Natural killer cell (primary cell): ENCODE measurements at regions not wholly inside any gene's neighbourhood (a gene's known extent, or its start where the extent isn't known, plus 50 kb on each side); places are given as distances from the start of the nearest gene placed in this dataset.

Experiments
- ATAC-seq, 3 donors: fragments of 150-1000 bp in 2 of 3; fragments of 200-7000 bp in 1 of 3; cut with Tn5 transposase; 1 replicate in 1 of 3; 2 replicates in 2 of 3; pipeline ENCODE4 v1.10.0; 2021; ENCODE audit warnings: mild to moderate bottlenecking in 2 of 3, moderate library complexity in 2 of 3
- DNase-seq, 2 donors: peaks; one replicate each; pipeline versions ENCODE4 v3.0.0 to v3.0.0-alpha.2; 2013 to 2021; ENCODE audit warnings: mixed read lengths in 1 of 2
- H3K27ac ChIP-seq: one replicate; pipeline ENCODE4 v1.5.1; 2013; ENCODE audit warnings: mild to moderate bottlenecking, low read length
- H3K27me3 ChIP-seq: one replicate; pipeline ENCODE4 v1.6.1; 2013; ENCODE audit warnings: low read length; ENCODE audit not compliant: control insufficient read depth, insufficient read depth
- H3K36me3 ChIP-seq: one replicate; pipeline ENCODE4 v1.6.1; 2013; ENCODE audit warnings: low read length; ENCODE audit not compliant: control insufficient read depth, insufficient read depth
- H3K4me1 ChIP-seq: one replicate; pipeline ENCODE4 v1.6.1; 2013; ENCODE audit warnings: low read length; ENCODE audit not compliant: control insufficient read depth, insufficient read depth
- H3K4me3 ChIP-seq: one replicate; pipeline ENCODE4 v1.5.1; 2013; ENCODE audit warnings: low read length
- H3K9me3 ChIP-seq: one replicate; pipeline ENCODE4 v1.6.1; 2013; ENCODE audit warnings: low read length; ENCODE audit not compliant: control insufficient read depth, insufficient read depth
- H3K27ac Mint-ChIP-seq, 2 donors: one replicate each; pipeline ENCODE4 v1.8.0; 2022; ENCODE audit warnings: mild to moderate bottlenecking in 2 of 2, mixed read lengths in 2 of 2, moderate library complexity in 1 of 2
- H3K27me3 Mint-ChIP-seq, 2 donors: one replicate each; pipeline ENCODE4 v1.8.0; 2022; ENCODE audit warnings: low read depth in 2 of 2, mixed read lengths in 2 of 2
- H3K36me3 Mint-ChIP-seq: one replicate; pipeline ENCODE4 v1.8.0; 2022; ENCODE audit warnings: mixed read lengths
- H3K4me1 Mint-ChIP-seq, 2 donors: one replicate each; pipeline ENCODE4 v1.8.0; 2022; ENCODE audit warnings: mixed read lengths in 2 of 2
- H3K4me3 Mint-ChIP-seq: one replicate; pipeline ENCODE4 v1.8.0; 2022; ENCODE audit warnings: mild to moderate bottlenecking, moderate library complexity, mixed read lengths
- H3K9me3 Mint-ChIP-seq, 2 donors: one replicate each; pipeline ENCODE4 v1.8.0; 2022; ENCODE audit warnings: mixed read lengths in 2 of 2
- WGBS: methylation state at CpG from one replicate; pipeline ENCODE4 v1.1.7; 2013; ENCODE audit warnings: missing lambda C conversion rate; ENCODE audit not compliant: insufficient coverage; 5-methylcytosine and 5-hydroxymethylcytosine counted together
- intact Hi-C: fragments of 100-400 bp; cut with micrococcal nuclease; formaldehyde crosslinking; loops from one replicate; pipeline ENCODE4 v1.14.2; 2022
- TF ChIP-seq, protein P1 (sequence below): fragments of 200-600 bp; IDR thresholded peaks from one replicate; pipeline ENCODE4 v1.8.0; 2022; ENCODE audit warnings: antibody characterized with exemption

DNA sequence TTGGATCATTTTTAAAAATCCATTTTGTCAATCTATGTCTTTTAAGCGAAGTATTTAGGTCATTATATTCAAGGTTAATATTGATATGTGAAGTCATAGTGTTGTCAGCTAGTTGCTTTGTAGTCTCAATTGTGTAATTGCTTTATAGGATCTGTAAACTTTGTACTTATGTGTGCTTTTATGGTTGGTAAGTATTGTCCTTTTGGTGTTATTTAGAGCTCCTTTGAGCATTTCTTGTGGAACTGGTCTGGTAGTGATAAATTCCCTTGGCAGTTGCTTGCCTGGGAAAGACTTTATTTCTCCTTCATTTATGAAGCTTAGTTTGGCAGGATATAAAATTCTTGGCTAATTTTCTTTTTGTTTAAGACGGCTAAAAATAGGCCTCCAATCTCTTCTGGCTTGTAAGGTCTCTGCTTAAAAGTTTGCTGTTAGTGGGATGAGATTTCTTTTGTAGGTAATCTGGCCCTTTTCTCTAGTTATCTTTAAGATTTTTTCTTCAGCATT is 368.8 kb downstream of the SPRY2 start:
- ATAC-seq = no peak
- TF ChIP-seq, protein P1, sequence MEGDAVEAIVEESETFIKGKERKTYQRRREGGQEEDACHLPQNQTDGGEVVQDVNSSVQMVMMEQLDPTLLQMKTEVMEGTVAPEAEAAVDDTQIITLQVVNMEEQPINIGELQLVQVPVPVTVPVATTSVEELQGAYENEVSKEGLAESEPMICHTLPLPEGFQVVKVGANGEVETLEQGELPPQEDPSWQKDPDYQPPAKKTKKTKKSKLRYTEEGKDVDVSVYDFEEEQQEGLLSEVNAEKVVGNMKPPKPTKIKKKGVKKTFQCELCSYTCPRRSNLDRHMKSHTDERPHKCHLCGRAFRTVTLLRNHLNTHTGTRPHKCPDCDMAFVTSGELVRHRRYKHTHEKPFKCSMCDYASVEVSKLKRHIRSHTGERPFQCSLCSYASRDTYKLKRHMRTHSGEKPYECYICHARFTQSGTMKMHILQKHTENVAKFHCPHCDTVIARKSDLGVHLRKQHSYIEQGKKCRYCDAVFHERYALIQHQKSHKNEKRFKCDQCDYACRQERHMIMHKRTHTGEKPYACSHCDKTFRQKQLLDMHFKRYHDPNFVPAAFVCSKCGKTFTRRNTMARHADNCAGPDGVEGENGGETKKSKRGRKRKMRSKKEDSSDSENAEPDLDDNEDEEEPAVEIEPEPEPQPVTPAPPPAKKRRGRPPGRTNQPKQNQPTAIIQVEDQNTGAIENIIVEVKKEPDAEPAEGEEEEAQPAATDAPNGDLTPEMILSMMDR = no peak
- WGBS = 100% methylated on average over 2 of the region's 2 CpGs

DNA sequence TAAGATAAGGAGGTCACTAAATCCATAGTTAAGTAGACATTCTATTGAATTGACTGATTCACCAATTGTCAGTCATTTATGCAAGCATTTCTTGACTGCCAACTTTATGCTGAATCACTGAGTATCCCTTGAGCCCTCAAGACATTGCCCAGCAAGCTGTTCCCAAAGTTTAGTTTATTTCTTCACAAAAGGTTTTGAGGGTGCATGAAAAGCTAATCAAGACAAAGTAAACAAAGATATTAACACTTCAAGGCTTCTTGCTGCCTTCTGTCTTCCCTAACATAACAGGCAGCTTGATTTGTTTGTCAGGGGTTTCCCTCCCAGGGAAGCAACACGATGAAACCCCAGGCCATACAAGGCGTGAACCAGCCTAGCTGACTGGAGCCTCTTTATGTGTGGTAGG is 374.4 kb downstream of the SPRY2 start:
- H3K27ac ChIP-seq = no peak overlapping the region
- intact Hi-C loops = no loop called here
- no peak overlapping the region for H3K4me3 Mint-ChIP-seq
- no peaks in the 10 kb centered on the region for H3K4me1 ChIP-seq
- TF ChIP-seq, protein P1 = no peak
- DNase-seq (no peak), ATAC-seq (no peak)
- H3K27me3 Mint-ChIP-seq = peaks cover 0 to 3% of the 10 kb centered on the region in 2 donors
- WGBS = 61% methylated on average over 2 of the region's 2 CpGs
- H3K9me3 ChIP-seq = no peaks in the 10 kb centered on the region
- H3K36me3 Mint-ChIP-seq = no peaks in the 10 kb centered on the region
- H3K27ac Mint-ChIP-seq = no peak overlapping the region
- no peaks in the 10 kb centered on the region for H3K27me3 ChIP-seq
- no peak overlapping the region for H3K4me3 ChIP-seq
- peaks cover 0 to 8% of the 10 kb centered on the region in 2 donors for H3K9me3 Mint-ChIP-seq
- no peaks in the 10 kb centered on the region for H3K36me3 ChIP-seq
- H3K4me1 Mint-ChIP-seq = no peaks in the 10 kb centered on the region

More for the DNA sequence above, 368.8 kb downstream of the SPRY2 start:
- no peak overlapping the region for H3K27ac Mint-ChIP-seq
- H3K27me3 Mint-ChIP-seq = peaks cover 0 to 3% of the 10 kb centered on the region in 2 donors
- no peaks in the 10 kb centered on the region for H3K36me3 ChIP-seq
- no peak overlapping the region for H3K4me3 ChIP-seq
- H3K36me3 Mint-ChIP-seq = no peaks in the 10 kb centered on the region
- no peak for DNase-seq
- H3K4me3 Mint-ChIP-seq = no peak overlapping the region
- H3K9me3 Mint-ChIP-seq = peaks cover 0 to 2% of the 10 kb centered on the region in 2 donors
- H3K4me1 Mint-ChIP-seq = no peaks in the 10 kb centered on the region
- no peak overlapping the region for H3K27ac ChIP-seq
- H3K9me3 ChIP-seq = peaks cover 5% of the 10 kb centered on the region
- intact Hi-C loops = no loop called here
- no peaks in the 10 kb centered on the region for H3K4me1 ChIP-seq
- H3K27me3 ChIP-seq = no peaks in the 10 kb centered on the region

DNA sequence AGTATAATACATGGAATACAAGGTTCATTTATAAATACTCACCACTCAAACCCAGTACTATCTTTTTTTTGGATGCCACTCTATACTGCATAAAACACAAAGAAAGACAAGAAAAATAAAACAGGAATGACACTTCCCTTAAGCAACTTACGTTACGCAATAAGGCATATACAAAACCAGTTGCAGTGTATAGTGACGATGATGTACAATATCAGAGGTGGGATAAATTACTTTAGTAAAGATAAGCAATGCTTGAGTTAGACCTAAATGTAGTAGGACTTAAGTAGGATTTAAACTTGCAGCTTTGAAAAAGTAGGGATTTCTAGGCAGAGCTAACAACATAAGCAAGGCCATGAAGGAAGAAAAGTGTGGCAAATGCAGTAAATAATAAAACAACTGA is 374.9 kb downstream of the SPRY2 start:
- 81% methylated on average over 2 of the region's 3 CpGs for WGBS
- Mint-ChIP-seq H3K9me3 (peaks cover 0 to 8% of the 10 kb centered on the region in 2 donors), H3K36me3 (no peaks in the 10 kb centered on the region), H3K27me3 (peaks cover 0 to 3% of the 10 kb centered on the region in 2 donors), H3K4me1 (no peaks in the 10 kb centered on the region), H3K4me3 (no peak overlapping the region), H3K27ac (no peak overlapping the region)
- Histone ChIP-seq H3K36me3 (no peaks in the 10 kb centered on the region), H3K27ac (no peak overlapping the region), H3K9me3 (no peaks in the 10 kb centered on the region), H3K27me3 (no peaks in the 10 kb centered on the region), H3K4me3 (no peak overlapping the region), H3K4me1 (no peaks in the 10 kb centered on the region)
- ATAC-seq (no peak), DNase-seq (no peak)
- intact Hi-C loops = no loop called here
- TF ChIP-seq, protein P1 = no peak

DNA sequence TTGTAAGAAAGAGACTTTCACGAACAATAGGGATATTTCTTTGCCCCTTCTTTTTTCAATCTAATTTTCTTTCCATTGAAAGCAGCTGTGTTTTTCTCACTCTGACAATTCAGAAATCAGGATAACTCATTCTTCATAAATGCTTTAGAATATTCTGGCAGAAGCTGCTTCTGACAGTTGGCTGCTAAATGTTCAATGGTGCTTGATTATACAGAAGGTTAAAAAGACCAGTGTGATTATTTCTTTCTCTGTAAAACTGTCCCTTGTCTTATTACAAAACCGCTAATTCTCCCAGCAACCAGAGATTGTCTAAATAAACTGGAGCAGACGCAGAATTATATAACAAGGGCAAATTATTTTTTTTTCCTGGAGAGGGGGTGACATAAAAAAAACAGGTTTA is 394.4 kb downstream of the SPRY2 start:
- Histone ChIP-seq H3K27me3 (no peaks in the 10 kb centered on the region), H3K27ac (no peak overlapping the region), H3K9me3 (no peaks in the 10 kb centered on the region), H3K4me1 (no peaks in the 10 kb centered on the region), H3K36me3 (no peaks in the 10 kb centered on the region), H3K4me3 (no peak overlapping the region)
- WGBS = 89% methylated on average over 1 of the region's 3 CpGs
- Mint-ChIP-seq H3K27ac (no peak overlapping the region), H3K9me3 (no peaks in the 10 kb centered on the region), H3K36me3 (no peaks in the 10 kb centered on the region), H3K4me1 (no peaks in the 10 kb centered on the region), H3K27me3 (no peaks in the 10 kb centered on the region), H3K4me3 (no peak overlapping the region)
- DNase-seq (no peak), ATAC-seq (no peak)
- TF ChIP-seq, protein P1 = no peak
- intact Hi-C loops = no loop called here
